NB4 (cell line): ENCODE measurements at regions not wholly inside any gene's neighbourhood (a gene's known extent, or its start where the extent isn't known, plus 50 kb on each side); places are given as distances from the start of the nearest gene placed in this dataset.

Experiments
- POLR2A ChIP-seq: IDR thresholded peaks from 2 replicates; pipeline ENCODE4 v1.6.1; 2011; ENCODE audit warnings: mild to moderate bottlenecking; ENCODE audit not compliant: insufficient read length; ENCODE audit errors: extremely low read depth
- TF ChIP-seq, protein P1 (sequence below): IDR thresholded peaks from one replicate; pipeline ENCODE4 v1.5.1; 2012; ENCODE audit warnings: low read depth, low read length
- TF ChIP-seq, protein P2 (sequence below): IDR thresholded peaks from 2 replicates; pipeline ENCODE4 v1.6.1; 2011; ENCODE audit warnings: low read depth, low read length

DNA sequence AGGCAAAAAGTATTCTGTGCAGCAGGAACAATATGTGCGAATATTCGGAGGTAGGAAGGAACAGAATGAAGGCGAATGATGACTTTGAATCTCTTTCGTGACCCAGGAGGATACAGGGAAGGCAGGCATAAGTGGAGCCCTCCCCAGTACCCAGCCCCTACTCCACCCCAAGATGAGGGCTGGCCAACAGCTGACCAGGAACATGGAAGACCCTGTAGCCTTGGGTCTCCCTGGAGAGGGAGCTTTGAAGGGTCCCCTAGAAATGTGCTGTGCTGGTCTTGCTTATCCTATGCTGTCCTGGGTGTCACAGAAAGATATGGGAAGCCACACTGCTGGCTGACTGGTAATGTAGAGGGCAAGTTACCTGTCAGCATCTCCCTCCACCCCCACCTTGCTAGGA is 113.7 kb upstream of the NCAM1 start:
- TF ChIP-seq POLR2A = no peak
- TF ChIP-seq, protein P1, sequence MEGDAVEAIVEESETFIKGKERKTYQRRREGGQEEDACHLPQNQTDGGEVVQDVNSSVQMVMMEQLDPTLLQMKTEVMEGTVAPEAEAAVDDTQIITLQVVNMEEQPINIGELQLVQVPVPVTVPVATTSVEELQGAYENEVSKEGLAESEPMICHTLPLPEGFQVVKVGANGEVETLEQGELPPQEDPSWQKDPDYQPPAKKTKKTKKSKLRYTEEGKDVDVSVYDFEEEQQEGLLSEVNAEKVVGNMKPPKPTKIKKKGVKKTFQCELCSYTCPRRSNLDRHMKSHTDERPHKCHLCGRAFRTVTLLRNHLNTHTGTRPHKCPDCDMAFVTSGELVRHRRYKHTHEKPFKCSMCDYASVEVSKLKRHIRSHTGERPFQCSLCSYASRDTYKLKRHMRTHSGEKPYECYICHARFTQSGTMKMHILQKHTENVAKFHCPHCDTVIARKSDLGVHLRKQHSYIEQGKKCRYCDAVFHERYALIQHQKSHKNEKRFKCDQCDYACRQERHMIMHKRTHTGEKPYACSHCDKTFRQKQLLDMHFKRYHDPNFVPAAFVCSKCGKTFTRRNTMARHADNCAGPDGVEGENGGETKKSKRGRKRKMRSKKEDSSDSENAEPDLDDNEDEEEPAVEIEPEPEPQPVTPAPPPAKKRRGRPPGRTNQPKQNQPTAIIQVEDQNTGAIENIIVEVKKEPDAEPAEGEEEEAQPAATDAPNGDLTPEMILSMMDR = no peak
- TF ChIP-seq, protein P2, sequence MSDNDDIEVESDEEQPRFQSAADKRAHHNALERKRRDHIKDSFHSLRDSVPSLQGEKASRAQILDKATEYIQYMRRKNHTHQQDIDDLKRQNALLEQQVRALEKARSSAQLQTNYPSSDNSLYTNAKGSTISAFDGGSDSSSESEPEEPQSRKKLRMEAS = no peak
